ENCODE measurements at regions not wholly inside any gene's neighbourhood (a gene's known extent, or its start where the extent isn't known, plus 50 kb on each side); places are given as distances from the start of the nearest gene placed in this dataset.
"Not testable (repeated sequence)": the region's sequence is repeated elsewhere in the genome, so short reads cannot be mapped to it uniquely, and the experiment has no call there.

DNA sequence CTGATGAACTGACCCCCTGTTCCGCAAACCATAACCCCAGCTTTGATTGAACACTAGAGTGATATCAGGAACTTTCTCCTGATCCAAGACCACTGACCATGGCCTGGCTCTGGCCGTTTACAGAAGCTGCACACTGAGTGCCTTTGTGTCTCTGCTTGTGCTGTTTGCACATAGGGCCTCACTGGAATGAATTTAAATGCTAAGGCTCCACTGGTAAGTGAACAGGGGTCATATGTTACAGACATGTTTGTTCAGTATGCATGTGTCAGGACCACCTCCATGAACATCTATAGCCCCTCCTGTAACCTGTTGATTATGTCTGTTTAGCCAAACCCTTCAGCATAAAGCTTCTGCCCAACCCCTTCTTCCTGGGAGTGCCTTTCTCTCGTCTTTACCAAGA, 1239.8 kb downstream of the TMEM121 start:
- Histone ChIP-seq H3K27ac (ENCODE audit: low read length) (no peak overlapping the region), H3K27me3 (ENCODE audit: control insufficient read depth, insufficient read depth, low read length) (no peaks in the 10 kb centered on the region), H3K4me3 (ENCODE audit: low read length) (no peak overlapping the region), H3K9ac (ENCODE audit: low read length) (no peak overlapping the region), H3K9me3 (ENCODE audit: control insufficient read depth, low read depth, low read length) (peaks cover 10% of the 10 kb centered on the region), H3K36me3 (ENCODE audit: control insufficient read depth, low read depth, low read length) (no peaks in the 10 kb centered on the region), H3K4me1 (ENCODE audit: control insufficient read depth, low read depth, low read length) (no peaks in the 10 kb centered on the region)

DNA sequence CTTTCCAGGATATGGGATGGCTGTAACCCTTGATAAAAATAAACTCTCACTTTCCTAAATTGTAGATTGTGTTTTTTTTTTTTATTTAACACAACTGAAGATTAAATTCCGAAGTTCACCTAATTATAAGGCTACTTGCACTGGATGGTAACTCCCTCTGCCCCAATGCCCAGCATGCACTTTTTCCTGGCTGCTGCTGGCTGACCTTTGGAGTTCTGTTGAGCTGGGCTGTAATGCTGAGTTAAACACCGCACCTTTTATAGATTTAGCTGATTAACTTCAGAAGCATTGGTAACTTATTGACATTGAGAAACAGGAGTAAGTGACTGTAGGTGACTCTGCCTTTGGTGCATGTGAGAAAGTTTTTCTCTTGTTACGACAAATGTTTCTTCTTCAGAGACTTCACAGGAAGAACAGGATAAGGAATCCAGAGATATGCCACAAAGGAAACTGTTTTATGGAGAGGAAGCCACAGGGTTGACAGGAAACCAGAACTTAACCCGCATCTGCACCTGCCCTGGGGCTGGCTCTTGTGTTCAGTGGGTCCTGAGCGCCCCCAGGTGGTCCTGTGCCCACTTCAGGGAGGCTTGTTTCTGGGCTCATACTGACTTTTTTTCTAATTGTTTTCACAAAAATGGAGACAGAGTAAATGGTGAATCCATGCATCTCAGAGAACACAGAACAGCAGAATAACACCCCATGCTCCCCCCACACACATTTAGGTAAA, 1240.3 kb downstream of the TMEM121 start:
- not testable (repeated sequence) for H3K9me3 ChIP-seq (ENCODE audit: control insufficient read depth, low read depth, low read length); H3K9ac ChIP-seq (ENCODE audit: low read length); H3K4me1 ChIP-seq (ENCODE audit: control insufficient read depth, low read depth, low read length); H3K27me3 ChIP-seq (ENCODE audit: control insufficient read depth, insufficient read depth, low read length); H3K27ac ChIP-seq (ENCODE audit: low read length); H3K4me3 ChIP-seq (ENCODE audit: low read length); H3K36me3 ChIP-seq (ENCODE audit: control insufficient read depth, low read depth, low read length)

DNA sequence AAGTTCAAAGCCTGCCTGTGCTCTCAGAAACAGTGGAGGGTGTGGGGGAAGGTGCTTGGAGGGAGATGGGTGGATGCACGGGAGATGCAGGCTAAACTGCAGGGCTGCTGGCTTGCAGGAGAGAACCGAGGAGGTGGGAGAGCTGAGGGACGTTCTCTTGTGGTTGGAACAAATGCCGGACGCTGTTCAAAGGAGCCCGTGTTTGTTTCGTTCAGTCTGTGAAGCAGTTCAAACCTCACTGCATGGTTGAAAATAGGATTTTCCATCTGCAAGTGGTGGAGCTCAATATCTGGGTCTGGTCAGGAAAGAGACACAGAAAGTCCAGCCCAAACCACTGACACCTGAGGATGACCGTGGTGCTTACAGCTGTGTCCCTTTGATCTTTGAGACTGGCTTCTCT, 1241.8 kb downstream of the TMEM121 start:
- peaks cover 12% of the 10 kb centered on the region for H3K9me3 ChIP-seq (ENCODE audit: control insufficient read depth, low read depth, low read length)
- not testable (repeated sequence) for H3K4me3 ChIP-seq (ENCODE audit: low read length); H3K4me1 ChIP-seq (ENCODE audit: control insufficient read depth, low read depth, low read length); H3K27ac ChIP-seq (ENCODE audit: low read length); H3K9ac ChIP-seq (ENCODE audit: low read length); H3K27me3 ChIP-seq (ENCODE audit: control insufficient read depth, insufficient read depth, low read length); H3K36me3 ChIP-seq (ENCODE audit: control insufficient read depth, low read depth, low read length)

DNA sequence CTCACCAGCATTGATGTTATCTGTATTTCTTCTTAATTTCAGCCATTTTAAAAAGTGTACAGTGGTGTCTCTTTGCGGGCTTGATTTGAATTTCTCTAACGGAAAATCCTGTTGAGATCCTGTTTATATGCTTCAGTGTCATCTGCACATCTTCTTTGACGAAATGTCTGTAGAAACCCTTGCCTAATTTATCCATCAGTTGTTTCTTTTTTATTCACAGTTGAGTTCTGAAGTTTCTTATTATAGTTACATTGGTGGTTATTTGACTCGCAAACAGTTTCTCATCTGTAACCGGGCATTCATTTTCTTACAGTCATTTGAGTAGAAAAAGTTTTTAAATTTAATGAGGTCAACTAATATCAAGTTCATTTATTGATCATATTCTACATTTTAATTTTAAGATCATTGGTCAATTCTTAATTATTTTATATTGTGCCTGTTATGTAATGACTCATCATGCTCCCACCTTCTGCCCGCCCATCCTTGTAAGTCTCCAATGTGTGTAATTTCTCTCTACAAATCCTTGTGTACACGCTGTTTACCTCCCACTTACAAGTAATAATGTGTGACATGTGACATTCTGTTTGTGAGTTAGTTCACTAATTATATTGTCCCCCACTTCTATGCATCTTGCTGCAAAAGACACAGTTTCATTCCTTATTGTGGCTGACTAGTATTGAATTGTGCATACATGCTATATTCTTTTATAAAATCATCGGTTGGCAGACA, 1242.8 kb downstream of the TMEM121 start:
- H3K4me1 ChIP-seq (ENCODE audit: control insufficient read depth, low read depth, low read length), result not testable (repeated sequence)

DNA sequence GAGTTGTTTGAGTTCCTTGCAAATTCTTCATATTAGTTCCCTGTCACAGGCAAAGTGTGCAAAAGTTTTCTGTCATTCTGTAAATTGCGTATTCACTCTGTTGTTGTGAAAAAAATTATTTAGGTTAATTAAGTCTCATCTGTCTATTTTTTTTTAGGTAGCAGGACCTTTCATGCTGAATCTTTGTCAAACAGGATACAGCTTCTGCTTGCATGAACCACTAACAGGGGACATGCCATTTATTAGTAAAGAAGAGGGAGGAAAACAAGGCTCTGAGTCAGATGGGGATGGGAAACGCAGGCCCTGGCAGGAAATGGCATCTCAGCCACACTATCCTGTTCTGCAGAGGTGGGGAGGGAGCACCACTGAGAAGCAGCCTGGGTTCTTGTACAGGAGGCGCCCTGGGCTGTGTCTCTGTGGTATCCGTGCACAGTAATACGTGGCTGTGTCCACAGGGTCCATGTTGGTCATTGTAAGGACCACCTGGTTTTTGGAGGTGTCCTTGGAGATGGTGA, 1243.8 kb downstream of the TMEM121 start:
- not testable (repeated sequence) for H3K27me3 ChIP-seq (ENCODE audit: control insufficient read depth, insufficient read depth, low read length); H3K36me3 ChIP-seq (ENCODE audit: control insufficient read depth, low read depth, low read length); H3K4me1 ChIP-seq (ENCODE audit: control insufficient read depth, low read depth, low read length); H3K9ac ChIP-seq (ENCODE audit: low read length); H3K27ac ChIP-seq (ENCODE audit: low read length); H3K4me3 ChIP-seq (ENCODE audit: low read length)
- H3K9me3 ChIP-seq (ENCODE audit: control insufficient read depth, low read depth, low read length), result peaks cover 20% of the 10 kb centered on the region

More for the DNA sequence above, 1242.8 kb downstream of the TMEM121 start:
- not testable (repeated sequence) for H3K36me3 ChIP-seq (ENCODE audit: control insufficient read depth, low read depth, low read length); H3K27ac ChIP-seq (ENCODE audit: low read length); H3K4me3 ChIP-seq (ENCODE audit: low read length); H3K27me3 ChIP-seq (ENCODE audit: control insufficient read depth, insufficient read depth, low read length); H3K9ac ChIP-seq (ENCODE audit: low read length)
- peaks cover 17% of the 10 kb centered on the region for H3K9me3 ChIP-seq (ENCODE audit: control insufficient read depth, low read depth, low read length)

DNA sequence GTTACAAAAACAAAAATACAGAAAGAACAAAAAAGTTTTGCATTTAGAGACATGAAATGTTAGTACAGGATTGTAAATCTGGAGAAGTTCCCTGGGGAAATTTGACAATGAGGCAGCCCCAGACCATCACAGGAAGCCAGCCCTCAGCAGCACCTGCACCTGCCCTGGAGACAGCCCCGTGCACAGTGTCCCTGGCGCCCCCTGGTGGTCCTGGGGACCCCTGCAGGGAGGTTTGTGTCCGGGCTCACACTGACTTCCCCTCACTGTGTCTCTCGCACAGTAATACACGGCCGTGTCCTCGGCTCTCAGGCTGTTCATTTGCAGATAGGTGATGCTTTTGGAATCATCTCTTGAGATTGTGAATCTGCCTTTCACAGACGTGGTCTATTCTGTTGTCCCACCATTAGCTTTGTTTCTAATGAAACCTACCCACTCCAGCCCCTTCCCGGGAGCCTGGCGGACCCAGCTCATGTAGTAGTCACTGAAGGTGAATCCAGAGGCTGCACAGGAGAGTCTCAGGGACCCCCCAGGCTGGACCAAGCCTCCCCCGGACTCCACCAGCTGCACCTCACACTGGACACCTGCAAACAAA, 1248.6 kb downstream of the TMEM121 start:
- H3K9me3 ChIP-seq (ENCODE audit: control insufficient read depth, low read depth, low read length), result peaks cover 37% of the 10 kb centered on the region
- H3K27me3 ChIP-seq (ENCODE audit: control insufficient read depth, insufficient read depth, low read length); H3K4me1 ChIP-seq (ENCODE audit: control insufficient read depth, low read depth, low read length); H3K27ac ChIP-seq (ENCODE audit: low read length); H3K4me3 ChIP-seq (ENCODE audit: low read length); H3K9ac ChIP-seq (ENCODE audit: low read length); H3K36me3 ChIP-seq (ENCODE audit: control insufficient read depth, low read depth, low read length): not testable (repeated sequence)

DNA sequence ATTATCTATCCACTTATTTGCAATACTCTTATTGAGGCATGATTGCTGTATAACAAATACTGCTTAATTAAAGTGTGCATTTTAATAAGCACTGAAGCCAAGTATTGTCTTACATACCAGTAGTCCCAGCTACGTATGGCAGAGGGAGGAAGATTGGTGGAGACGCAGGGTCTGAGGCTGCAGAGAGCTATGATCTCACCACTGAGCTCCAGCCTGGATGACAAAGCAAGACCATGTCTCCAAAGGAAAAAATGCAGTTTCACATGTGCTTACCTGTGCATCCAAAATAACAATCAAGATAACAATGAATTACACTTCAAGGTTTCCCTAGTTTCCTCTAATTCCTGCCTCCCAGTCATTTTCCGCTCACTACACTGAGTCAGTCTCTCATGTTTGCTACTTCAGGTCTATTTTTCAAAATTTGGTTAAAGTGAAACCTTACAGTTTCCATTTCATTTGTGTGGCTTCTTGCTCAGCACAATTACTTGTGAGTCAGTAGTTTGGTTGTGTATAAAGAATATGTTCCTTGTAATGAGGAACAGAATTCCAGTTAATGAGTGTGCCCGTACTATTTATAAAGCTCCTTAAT, 1250.1 kb downstream of the TMEM121 start:
- Histone ChIP-seq H3K9me3 (ENCODE audit: control insufficient read depth, low read depth, low read length) (peaks cover 47% of the 10 kb centered on the region), H3K36me3 (ENCODE audit: control insufficient read depth, low read depth, low read length) (no peaks in the 10 kb centered on the region), H3K27me3 (ENCODE audit: control insufficient read depth, insufficient read depth, low read length) (no peaks in the 10 kb centered on the region), H3K27ac (ENCODE audit: low read length) (no peak overlapping the region), H3K9ac (ENCODE audit: low read length) (no peak overlapping the region), H3K4me1 (ENCODE audit: control insufficient read depth, low read depth, low read length) (no peaks in the 10 kb centered on the region), H3K4me3 (ENCODE audit: low read length) (no peak overlapping the region)

DNA sequence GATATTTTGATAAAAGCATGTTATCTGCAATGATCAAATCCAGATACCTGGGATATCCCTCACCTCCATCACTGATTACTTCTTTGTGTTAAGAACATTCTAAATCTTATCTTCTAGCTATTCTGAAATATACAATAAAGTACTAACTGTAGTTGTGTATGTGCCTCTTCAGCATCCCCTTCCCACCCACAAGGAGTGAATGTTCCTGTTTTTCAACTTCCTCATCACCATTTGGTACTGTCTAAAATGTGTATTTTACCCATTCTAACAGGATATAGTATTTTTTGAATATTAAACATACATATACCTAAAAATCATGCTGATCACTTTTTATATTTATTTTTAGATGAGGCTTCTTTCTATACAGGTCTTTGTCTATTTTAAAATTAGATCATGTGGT, 1252.6 kb downstream of the TMEM121 start:
- Histone ChIP-seq H3K4me3 (ENCODE audit: low read length) (no peak overlapping the region), H3K36me3 (ENCODE audit: control insufficient read depth, low read depth, low read length) (no peaks in the 10 kb centered on the region), H3K9ac (ENCODE audit: low read length) (no peak overlapping the region), H3K4me1 (ENCODE audit: control insufficient read depth, low read depth, low read length) (no peaks in the 10 kb centered on the region), H3K27ac (ENCODE audit: low read length) (no peak overlapping the region), H3K27me3 (ENCODE audit: control insufficient read depth, insufficient read depth, low read length) (no peaks in the 10 kb centered on the region), H3K9me3 (ENCODE audit: control insufficient read depth, low read depth, low read length) (peaks cover 40% of the 10 kb centered on the region)

DNA sequence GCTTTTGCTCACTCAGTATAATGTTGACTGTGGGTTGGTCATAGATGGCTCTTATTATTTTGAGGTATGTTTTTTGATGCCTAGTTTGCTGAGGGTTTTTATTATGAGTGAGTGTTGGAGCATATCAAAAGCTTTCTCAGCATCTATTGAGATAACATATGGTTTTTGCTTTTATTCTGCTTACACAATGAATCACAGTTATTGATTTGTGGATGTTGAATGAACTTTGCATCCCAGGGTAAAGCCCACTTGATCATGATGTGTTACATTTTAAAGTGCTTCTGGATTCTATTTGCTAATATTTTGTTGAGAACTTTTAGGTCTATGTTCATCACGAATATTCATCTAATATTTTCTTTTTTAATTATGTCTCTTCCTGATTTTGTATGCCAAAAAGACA, 1260.3 kb downstream of the TMEM121 start:
- H3K36me3 ChIP-seq (ENCODE audit: control insufficient read depth, low read depth, low read length), result no peaks in the 10 kb centered on the region
- H3K9ac ChIP-seq (ENCODE audit: low read length), result no peak overlapping the region
- H3K9me3 ChIP-seq (ENCODE audit: control insufficient read depth, low read depth, low read length), result peaks cover 56% of the 10 kb centered on the region
- no peak overlapping the region for H3K4me3 ChIP-seq (ENCODE audit: low read length)
- H3K27me3 ChIP-seq (ENCODE audit: control insufficient read depth, insufficient read depth, low read length), result no peaks in the 10 kb centered on the region
- H3K4me1 ChIP-seq (ENCODE audit: control insufficient read depth, low read depth, low read length), result no peaks in the 10 kb centered on the region
- no peak overlapping the region for H3K27ac ChIP-seq (ENCODE audit: low read length)

DNA sequence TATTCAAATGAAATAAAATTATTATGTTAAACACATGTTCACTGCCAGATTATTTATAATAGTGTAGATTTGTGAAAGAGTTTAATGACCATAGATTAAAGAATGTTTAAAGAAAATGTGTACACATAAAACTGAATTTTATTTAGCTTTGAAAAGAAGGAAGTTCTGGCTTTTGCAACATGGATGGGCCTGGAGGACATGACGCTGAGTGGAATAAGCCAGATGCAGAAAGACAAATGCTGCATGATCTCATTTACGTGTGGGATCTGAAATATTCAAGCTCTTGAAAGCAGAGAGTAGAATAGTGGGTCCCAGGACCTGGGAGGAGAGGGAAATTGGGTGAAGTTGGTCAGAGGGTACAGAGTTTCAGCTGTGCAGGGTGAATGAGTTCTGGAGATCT, 1261.2 kb downstream of the TMEM121 start:
- Histone ChIP-seq H3K27ac (ENCODE audit: low read length) (no peak overlapping the region), H3K9me3 (ENCODE audit: control insufficient read depth, low read depth, low read length) (peaks cover 65% of the 10 kb centered on the region), H3K36me3 (ENCODE audit: control insufficient read depth, low read depth, low read length) (no peaks in the 10 kb centered on the region), H3K4me3 (ENCODE audit: low read length) (no peak overlapping the region), H3K9ac (ENCODE audit: low read length) (no peak overlapping the region), H3K4me1 (ENCODE audit: control insufficient read depth, low read depth, low read length) (no peaks in the 10 kb centered on the region), H3K27me3 (ENCODE audit: control insufficient read depth, insufficient read depth, low read length) (no peaks in the 10 kb centered on the region)

DNA sequence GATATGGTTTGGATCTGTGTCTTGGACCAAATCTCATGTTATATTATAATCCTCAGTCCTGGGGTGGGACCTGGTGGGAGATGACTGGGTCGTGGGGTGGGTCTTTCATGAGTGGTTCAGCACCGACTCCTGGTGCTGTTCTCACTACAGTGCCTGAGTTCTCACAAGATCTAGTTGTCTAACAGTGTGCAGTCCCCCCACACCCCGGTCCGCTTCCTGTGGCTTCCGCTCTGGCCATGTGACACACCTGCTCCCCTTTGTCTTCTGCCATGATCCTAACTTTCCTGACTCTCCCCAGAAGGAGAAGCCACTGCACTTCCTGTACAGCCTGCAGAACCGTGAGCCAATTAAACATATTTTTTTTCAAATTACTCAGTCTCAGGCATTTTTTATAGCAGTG, 1262.2 kb downstream of the TMEM121 start:
- Histone ChIP-seq H3K36me3 (ENCODE audit: control insufficient read depth, low read depth, low read length) (no peaks in the 10 kb centered on the region), H3K27me3 (ENCODE audit: control insufficient read depth, insufficient read depth, low read length) (no peaks in the 10 kb centered on the region), H3K9ac (ENCODE audit: low read length) (no peak overlapping the region), H3K4me1 (ENCODE audit: control insufficient read depth, low read depth, low read length) (no peaks in the 10 kb centered on the region), H3K9me3 (ENCODE audit: control insufficient read depth, low read depth, low read length) (peaks cover 73% of the 10 kb centered on the region), H3K4me3 (ENCODE audit: low read length) (no peak overlapping the region), H3K27ac (ENCODE audit: low read length) (no peak overlapping the region)
